ENCODE measurements at regions not wholly inside any gene's neighbourhood (a gene's known extent, or its start where the extent isn't known, plus 50 kb on each side); places are given as distances from the start of the nearest gene placed in this dataset.
"Not testable (repeated sequence)": the region's sequence is repeated elsewhere in the genome, so short reads cannot be mapped to it uniquely, and the experiment has no call there.

- H3K4me3 ChIP-seq (ENCODE audit: low read depth, low read length); H3K36me3 ChIP-seq (ENCODE audit: control insufficient read depth, insufficient read depth, low read length); H3K9me3 ChIP-seq (ENCODE audit: control insufficient read depth, insufficient read depth, low read length); H3K4me1 ChIP-seq (ENCODE audit: control insufficient read depth, insufficient read depth, low read length); H3K27me3 ChIP-seq (ENCODE audit: control insufficient read depth, insufficient read depth, low read length); H3K9ac ChIP-seq (ENCODE audit: low read depth, low read length): not testable (repeated sequence)
Measured at GRCh38 chr15:84154787-84155186, 80.8 kb upstream of the GOLGA6L4 start.

GRCh38 chr15:84155792-84156587 is 79.6 kb upstream of the GOLGA6L4 start:
- not testable (repeated sequence) for H3K27me3 ChIP-seq (ENCODE audit: control insufficient read depth, insufficient read depth, low read length); H3K36me3 ChIP-seq (ENCODE audit: control insufficient read depth, insufficient read depth, low read length); H3K9ac ChIP-seq (ENCODE audit: low read depth, low read length); H3K9me3 ChIP-seq (ENCODE audit: control insufficient read depth, insufficient read depth, low read length); H3K4me1 ChIP-seq (ENCODE audit: control insufficient read depth, insufficient read depth, low read length); H3K4me3 ChIP-seq (ENCODE audit: low read depth, low read length)

GRCh38 chr15:84156588-84156840 is 79.1 kb upstream of the GOLGA6L4 start:
- H3K4me1 ChIP-seq (ENCODE audit: control insufficient read depth, insufficient read depth, low read length); H3K9me3 ChIP-seq (ENCODE audit: control insufficient read depth, insufficient read depth, low read length); H3K36me3 ChIP-seq (ENCODE audit: control insufficient read depth, insufficient read depth, low read length); H3K4me3 ChIP-seq (ENCODE audit: low read depth, low read length); H3K9ac ChIP-seq (ENCODE audit: low read depth, low read length); H3K27me3 ChIP-seq (ENCODE audit: control insufficient read depth, insufficient read depth, low read length): not testable (repeated sequence)

- not testable (repeated sequence) for H3K4me1 ChIP-seq (ENCODE audit: control insufficient read depth, insufficient read depth, low read length); H3K27me3 ChIP-seq (ENCODE audit: control insufficient read depth, insufficient read depth, low read length); H3K36me3 ChIP-seq (ENCODE audit: control insufficient read depth, insufficient read depth, low read length); H3K9ac ChIP-seq (ENCODE audit: low read depth, low read length); H3K4me3 ChIP-seq (ENCODE audit: low read depth, low read length); H3K9me3 ChIP-seq (ENCODE audit: control insufficient read depth, insufficient read depth, low read length)
Measured at GRCh38 chr15:84157056-84157632, 78.4 kb upstream of the GOLGA6L4 start.

GRCh38 chr15:84157857-84158256 is 77.7 kb upstream of the GOLGA6L4 start:
- H3K27me3 ChIP-seq (ENCODE audit: control insufficient read depth, insufficient read depth, low read length); H3K36me3 ChIP-seq (ENCODE audit: control insufficient read depth, insufficient read depth, low read length): not testable (repeated sequence)

GRCh38 chr15:84159346-84160269 is 76.0 kb upstream of the GOLGA6L4 start:
- not testable (repeated sequence) for H3K4me3 ChIP-seq (ENCODE audit: low read depth, low read length); H3K4me1 ChIP-seq (ENCODE audit: control insufficient read depth, insufficient read depth, low read length); H3K36me3 ChIP-seq (ENCODE audit: control insufficient read depth, insufficient read depth, low read length); H3K9me3 ChIP-seq (ENCODE audit: control insufficient read depth, insufficient read depth, low read length); H3K27me3 ChIP-seq (ENCODE audit: control insufficient read depth, insufficient read depth, low read length); H3K9ac ChIP-seq (ENCODE audit: low read depth, low read length)

More at GRCh38 chr15:84157857-84158256, 77.7 kb upstream of the GOLGA6L4 start:
- not testable (repeated sequence) for H3K9ac ChIP-seq (ENCODE audit: low read depth, low read length); H3K4me3 ChIP-seq (ENCODE audit: low read depth, low read length); H3K4me1 ChIP-seq (ENCODE audit: control insufficient read depth, insufficient read depth, low read length); H3K9me3 ChIP-seq (ENCODE audit: control insufficient read depth, insufficient read depth, low read length)

GRCh38 chr15:84164423-84165292 is 70.9 kb upstream of the GOLGA6L4 start:
- not testable (repeated sequence) for H3K9ac ChIP-seq (ENCODE audit: low read depth, low read length); H3K4me3 ChIP-seq (ENCODE audit: low read depth, low read length); H3K9me3 ChIP-seq (ENCODE audit: control insufficient read depth, insufficient read depth, low read length); H3K36me3 ChIP-seq (ENCODE audit: control insufficient read depth, insufficient read depth, low read length); H3K27me3 ChIP-seq (ENCODE audit: control insufficient read depth, insufficient read depth, low read length); H3K4me1 ChIP-seq (ENCODE audit: control insufficient read depth, insufficient read depth, low read length)

- H3K4me3 ChIP-seq (ENCODE audit: low read depth, low read length); H3K9me3 ChIP-seq (ENCODE audit: control insufficient read depth, insufficient read depth, low read length); H3K27me3 ChIP-seq (ENCODE audit: control insufficient read depth, insufficient read depth, low read length); H3K36me3 ChIP-seq (ENCODE audit: control insufficient read depth, insufficient read depth, low read length); H3K4me1 ChIP-seq (ENCODE audit: control insufficient read depth, insufficient read depth, low read length); H3K9ac ChIP-seq (ENCODE audit: low read depth, low read length): not testable (repeated sequence)
Measured at GRCh38 chr15:84170029-84170428, 65.5 kb upstream of the GOLGA6L4 start.

GRCh38 chr15:84173231-84173610 is 62.4 kb upstream of the GOLGA6L4 start:
- H3K9ac ChIP-seq (ENCODE audit: low read depth, low read length); H3K4me1 ChIP-seq (ENCODE audit: control insufficient read depth, insufficient read depth, low read length); H3K4me3 ChIP-seq (ENCODE audit: low read depth, low read length); H3K9me3 ChIP-seq (ENCODE audit: control insufficient read depth, insufficient read depth, low read length); H3K27me3 ChIP-seq (ENCODE audit: control insufficient read depth, insufficient read depth, low read length); H3K36me3 ChIP-seq (ENCODE audit: control insufficient read depth, insufficient read depth, low read length): not testable (repeated sequence)
